Epithelial cell of prostate (primary cell): ENCODE measurements at regions not wholly inside any gene's neighbourhood (a gene's known extent, or its start where the extent isn't known, plus 50 kb on each side); places are given as distances from the start of the nearest gene placed in this dataset.
"Not testable (repeated sequence)": the region's sequence is repeated elsewhere in the genome, so short reads cannot be mapped to it uniquely, and the experiment has no call there.

ENCODE experiments used
- DNase-seq: peaks from one replicate; pipeline ENCODE4 v3.0.0-alpha.2; 2011; ENCODE audit warnings: low read depth, low spot score
- H3K27ac ChIP-seq: fragments of 450-650 bp; 2 replicates; pipeline ENCODE4 v1.5.1; 2017; ENCODE audit warnings: mild to moderate bottlenecking

DNA sequence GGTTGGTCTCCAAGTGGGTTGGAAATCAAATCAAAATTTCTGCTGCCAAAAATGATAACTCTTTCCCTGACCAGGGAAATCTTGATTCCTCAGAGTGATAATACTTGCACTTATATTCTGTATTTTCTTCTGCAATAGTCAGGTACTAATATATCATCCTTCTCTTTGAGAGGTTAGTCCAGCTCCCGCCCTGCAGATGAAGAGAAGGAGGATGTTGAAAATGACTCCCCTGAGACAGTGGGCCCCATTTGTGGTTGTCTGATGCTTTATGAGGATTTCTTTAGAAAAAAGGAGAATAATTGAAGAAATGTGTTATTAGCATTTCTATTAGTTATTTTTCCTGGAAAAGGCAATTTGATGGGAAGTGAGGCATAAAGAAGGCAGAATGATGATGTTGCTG, 213.0 kb downstream of the SEC23IP start:
- no peak overlapping the region for H3K27ac ChIP-seq
- no peak for DNase-seq

DNA sequence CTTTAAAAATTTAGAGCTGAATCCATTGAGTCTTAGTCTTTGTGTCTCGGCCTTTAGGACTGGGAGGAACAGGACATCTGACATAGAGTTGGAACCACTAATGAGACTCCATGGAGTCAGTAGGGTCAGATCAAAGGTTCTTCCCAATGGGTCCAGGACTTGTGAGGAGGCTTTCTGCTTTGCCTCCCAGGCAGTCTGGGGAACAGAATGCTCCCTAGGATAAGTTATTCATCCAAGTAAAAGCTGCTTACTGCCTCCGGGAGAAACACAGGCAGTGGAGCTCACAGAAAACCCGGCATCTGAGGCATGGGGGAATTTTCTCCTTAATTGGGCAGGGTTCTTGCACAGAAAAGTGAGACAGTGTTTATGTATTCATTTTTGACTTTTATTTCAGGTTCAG, 216.4 kb downstream of the SEC23IP start:
- H3K27ac ChIP-seq: no peak overlapping the region
- no peak for DNase-seq

DNA sequence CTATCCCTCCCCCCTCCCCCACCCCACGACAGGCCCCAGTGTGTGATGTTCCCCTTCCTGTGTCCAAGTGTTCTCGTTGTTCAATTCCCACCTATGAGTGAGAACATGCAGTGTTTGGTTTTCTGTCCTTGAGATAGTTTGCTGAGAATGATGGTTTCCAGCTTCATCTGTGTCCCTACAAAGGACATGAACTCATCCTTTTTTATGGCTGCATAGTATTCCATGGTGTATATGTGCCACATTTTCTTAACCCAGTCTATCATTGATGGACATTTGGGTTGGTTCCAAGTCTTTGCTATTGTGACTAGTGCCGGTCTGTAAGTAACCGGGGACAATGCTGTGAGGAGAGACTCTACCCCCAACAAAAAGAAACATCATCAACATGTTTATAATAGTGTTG, 217.2 kb downstream of the SEC23IP start:
- H3K27ac ChIP-seq, DNase-seq: not testable (repeated sequence)

DNA sequence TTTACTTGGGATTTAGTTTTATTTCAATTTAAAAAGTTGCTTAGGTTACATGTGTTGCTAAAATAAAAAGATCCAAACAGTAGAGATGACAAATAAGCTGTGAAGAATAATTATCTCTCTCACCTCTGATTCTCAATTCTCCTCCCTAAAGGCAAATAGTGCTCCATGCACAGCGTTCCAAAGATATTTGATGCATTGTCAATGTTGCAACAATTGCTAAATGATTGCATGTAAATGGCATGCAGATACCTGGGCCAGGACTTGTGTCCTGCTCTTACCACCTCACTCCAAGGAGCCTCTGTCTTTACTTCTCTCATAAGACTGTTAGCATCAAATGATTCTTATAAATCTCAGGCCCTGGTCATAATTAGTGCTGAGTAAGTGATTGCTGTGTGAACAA, 217.7 kb downstream of the SEC23IP start:
- no peak for DNase-seq
- H3K27ac ChIP-seq: no peak overlapping the region

- H3K27ac ChIP-seq: no peak overlapping the region
- no peak for DNase-seq
Observed at GRCh38 chr10:120111628-120112027, 219.1 kb downstream of the SEC23IP start.

GRCh38 chr10:120112809-120113208, 220.3 kb downstream of the SEC23IP start:
- no peak overlapping the region for H3K27ac ChIP-seq
- no peak for DNase-seq

DNA sequence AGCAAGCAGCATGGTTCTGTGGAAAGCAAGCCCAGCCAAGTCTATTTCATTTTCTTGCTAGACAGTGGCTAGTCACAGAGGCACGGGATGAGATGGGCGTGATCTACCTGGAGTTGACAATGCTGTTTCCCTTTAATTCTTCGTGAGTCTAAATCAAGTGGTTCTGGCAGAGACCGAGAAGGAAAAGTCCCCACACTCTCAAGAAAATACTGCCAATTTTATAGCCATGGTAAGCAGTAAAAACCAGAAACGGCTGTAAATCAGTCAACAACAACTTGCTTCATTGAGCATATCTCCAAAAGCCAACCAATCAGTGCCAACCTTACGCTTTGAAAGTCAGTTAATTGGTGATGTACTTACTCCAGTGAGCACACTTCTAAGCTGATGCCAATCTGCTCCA, 223.4 kb downstream of the SEC23IP start:
- H3K27ac ChIP-seq: no peak overlapping the region
- peak; percentile 2 for DNase-seq

GRCh38 chr10:120121768-120122167, 229.2 kb downstream of the SEC23IP start:
- H3K27ac ChIP-seq: no peak overlapping the region
- no peak for DNase-seq

- no peak for DNase-seq
- no peak overlapping the region for H3K27ac ChIP-seq
Observed at GRCh38 chr10:120131183-120131582, 238.7 kb downstream of the SEC23IP start.

DNA sequence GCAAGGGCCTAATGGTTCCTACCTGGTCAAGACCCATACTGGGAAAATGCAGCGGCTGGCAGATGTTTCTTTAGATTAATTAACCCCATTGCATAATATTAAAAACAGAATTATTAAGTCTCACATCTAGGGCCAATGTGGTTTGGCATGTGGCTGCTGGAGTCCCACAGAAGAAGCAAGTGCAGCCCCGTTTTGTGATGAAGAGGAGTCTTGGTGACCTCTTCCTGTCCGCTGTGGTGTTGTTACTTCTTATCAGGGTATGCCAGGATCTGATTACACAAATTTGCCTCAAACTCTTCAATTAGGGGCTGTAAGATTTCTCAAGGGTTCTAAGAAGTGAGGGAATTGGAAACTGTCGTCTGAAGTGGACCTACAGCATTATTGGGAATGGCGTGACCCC, 240.3 kb downstream of the SEC23IP start:
- no peak for DNase-seq
- H3K27ac ChIP-seq: no peak overlapping the region

GRCh38 chr10:120138689-120139088, 246.2 kb downstream of the SEC23IP start:
- DNase-seq: no peak

DNA sequence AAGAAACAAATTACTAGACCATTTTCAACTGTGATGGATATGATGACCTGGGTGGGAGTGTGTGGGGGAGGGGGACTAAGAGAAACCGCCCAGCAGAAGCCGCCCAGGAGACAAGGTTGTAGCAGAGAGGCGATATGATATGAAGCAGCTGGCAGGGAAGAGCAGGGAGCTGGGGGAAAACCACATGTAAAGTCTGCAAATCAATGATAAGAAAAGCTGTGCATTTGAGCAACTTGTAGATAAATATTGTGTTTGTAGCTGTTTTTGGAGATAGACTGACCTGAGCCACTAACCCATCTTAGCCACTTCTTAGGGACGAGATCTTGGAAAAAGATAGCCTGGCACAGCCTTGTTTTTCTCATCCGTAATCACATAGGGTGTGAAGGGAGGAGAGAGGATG, 252.6 kb downstream of the SEC23IP start:
- no peak for DNase-seq
- no peak overlapping the region for H3K27ac ChIP-seq

More at GRCh38 chr10:120138689-120139088, 246.2 kb downstream of the SEC23IP start:
- no peak overlapping the region for H3K27ac ChIP-seq

GRCh38 chr10:120156614-120157274, 264.2 kb downstream of the SEC23IP start:
- no peak overlapping the region for H3K27ac ChIP-seq
- no peak for DNase-seq

DNA sequence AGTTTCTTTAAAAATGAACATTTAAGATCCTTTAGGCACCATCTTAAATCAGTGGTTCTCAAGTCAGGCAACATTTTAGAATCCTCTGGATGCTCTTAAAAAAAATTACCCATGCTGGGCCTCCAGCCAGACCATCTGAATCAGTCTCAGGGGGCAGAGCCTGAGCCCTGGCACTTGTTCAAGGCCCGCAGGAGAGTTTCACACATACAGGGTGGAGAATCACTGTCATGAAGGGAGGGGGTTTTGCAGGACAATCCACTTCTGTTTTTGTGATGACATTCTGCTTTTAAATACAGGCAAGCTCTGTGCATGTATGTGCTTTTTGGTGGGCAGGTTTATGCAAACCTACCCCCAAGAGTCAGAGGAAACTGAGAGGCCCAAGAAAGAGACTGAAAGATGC, 268.6 kb downstream of the SEC23IP start:
- H3K27ac ChIP-seq: no peak overlapping the region
- no peak for DNase-seq

DNA sequence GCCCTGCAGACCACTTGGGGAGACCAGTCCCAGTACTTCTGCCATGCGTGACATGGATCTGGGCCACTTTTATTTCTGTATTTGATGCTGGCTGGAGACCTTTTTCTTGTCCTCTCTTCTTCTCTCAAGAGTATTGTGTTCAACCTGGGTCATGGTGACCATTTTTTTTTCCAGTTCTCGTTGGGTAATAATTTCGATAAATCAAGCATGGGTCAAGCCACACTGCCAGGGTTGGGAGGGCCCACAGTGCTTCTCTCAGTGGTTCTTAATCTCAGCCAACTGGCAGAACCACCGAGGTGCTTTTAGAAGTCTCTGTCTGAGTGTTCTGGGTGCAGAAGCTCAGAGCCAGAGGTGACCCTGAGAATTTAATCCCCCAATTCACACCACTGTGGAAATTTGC, 269.9 kb downstream of the SEC23IP start:
- DNase-seq: no peak
- H3K27ac ChIP-seq: no peak overlapping the region

DNA sequence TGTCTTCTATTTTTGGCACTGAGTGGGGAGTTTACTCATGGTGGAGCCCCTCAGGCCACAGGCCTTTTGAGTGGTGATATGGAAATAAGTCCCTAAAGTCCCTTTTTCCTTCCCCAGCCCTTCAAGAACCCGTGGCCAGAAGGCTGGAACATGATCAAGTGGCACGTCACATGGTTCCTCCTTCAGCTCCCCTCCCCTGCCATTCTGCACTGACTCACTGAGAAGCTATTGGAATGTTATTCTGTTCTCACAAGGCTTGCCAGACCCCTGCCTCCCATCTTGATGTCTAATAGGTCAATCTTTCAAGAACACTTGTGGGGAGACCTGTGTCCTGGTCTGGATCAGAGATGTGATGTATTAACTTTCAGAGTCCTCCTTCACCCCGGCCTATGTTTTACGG, 279.8 kb downstream of the SEC23IP start:
- DNase-seq: no peak
- no peak overlapping the region for H3K27ac ChIP-seq

GRCh38 chr10:120174491-120174890, 282.0 kb downstream of the SEC23IP start:
- no peak overlapping the region for H3K27ac ChIP-seq
- DNase-seq: no peak

GRCh38 chr10:120177330-120177729, 279.7 kb upstream of the PLPP4 start:
- H3K27ac ChIP-seq: no peak overlapping the region
- no peak for DNase-seq

- DNase-seq: no peak
- no peak overlapping the region for H3K27ac ChIP-seq
Observed at GRCh38 chr10:120180160-120180559, 276.9 kb upstream of the PLPP4 start.

GRCh38 chr10:120181154-120181553, 275.9 kb upstream of the PLPP4 start:
- no peak overlapping the region for H3K27ac ChIP-seq
- no peak for DNase-seq

DNA sequence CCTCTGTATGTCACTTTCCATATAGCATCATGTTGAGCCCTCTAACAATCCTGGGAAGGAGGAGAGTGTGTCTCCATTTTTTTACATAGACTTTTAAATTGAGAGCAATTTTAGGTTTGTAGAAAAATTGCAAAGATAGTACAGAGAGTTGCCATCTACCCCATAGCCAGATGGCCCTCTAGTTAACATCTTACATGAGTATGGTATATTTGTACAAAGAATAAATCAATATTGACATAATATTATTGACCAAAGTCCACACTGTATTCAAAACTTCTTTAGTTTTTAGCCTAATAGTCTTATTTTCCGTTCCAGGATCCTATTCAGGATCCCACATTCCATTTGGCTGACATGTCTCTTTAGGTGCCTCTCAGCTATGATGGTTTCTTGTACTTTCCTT, 274.6 kb upstream of the PLPP4 start:
- DNase-seq: no peak

GRCh38 chr10:120183546-120183945, 273.5 kb upstream of the PLPP4 start:
- no peak overlapping the region for H3K27ac ChIP-seq
- DNase-seq: no peak

More for the DNA sequence above, 274.6 kb upstream of the PLPP4 start:
- no peak overlapping the region for H3K27ac ChIP-seq
